ENCODE measurements at regions not wholly inside any gene's neighbourhood (a gene's known extent, or its start where the extent isn't known, plus 50 kb on each side); places are given as distances from the start of the nearest gene placed in this dataset.
"Not testable (repeated sequence)": the region's sequence is repeated elsewhere in the genome, so short reads cannot be mapped to it uniquely, and the experiment has no call there.

DNA sequence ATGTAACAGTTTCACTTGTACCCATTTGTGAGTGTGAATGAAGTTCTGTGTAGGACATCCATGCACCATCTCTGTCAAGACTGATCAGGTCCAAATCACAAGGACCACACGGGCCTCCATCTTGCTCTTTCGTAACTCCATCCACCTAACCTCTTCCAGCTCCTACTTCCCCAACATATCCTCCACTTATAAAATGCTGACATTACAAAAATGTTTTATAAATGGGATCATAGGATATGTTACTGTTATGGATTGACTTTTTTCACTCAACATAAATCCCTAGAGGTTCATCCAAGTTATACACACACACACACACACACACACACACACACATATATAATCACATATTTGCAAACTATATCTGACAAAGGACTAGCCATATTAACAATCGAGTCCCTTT is 476.8 kb downstream of the ZNF516 start:
- no peaks in the 10 kb centered on the region for H3K4me1 ChIP-seq
- TF ChIP-seq, protein P1, sequence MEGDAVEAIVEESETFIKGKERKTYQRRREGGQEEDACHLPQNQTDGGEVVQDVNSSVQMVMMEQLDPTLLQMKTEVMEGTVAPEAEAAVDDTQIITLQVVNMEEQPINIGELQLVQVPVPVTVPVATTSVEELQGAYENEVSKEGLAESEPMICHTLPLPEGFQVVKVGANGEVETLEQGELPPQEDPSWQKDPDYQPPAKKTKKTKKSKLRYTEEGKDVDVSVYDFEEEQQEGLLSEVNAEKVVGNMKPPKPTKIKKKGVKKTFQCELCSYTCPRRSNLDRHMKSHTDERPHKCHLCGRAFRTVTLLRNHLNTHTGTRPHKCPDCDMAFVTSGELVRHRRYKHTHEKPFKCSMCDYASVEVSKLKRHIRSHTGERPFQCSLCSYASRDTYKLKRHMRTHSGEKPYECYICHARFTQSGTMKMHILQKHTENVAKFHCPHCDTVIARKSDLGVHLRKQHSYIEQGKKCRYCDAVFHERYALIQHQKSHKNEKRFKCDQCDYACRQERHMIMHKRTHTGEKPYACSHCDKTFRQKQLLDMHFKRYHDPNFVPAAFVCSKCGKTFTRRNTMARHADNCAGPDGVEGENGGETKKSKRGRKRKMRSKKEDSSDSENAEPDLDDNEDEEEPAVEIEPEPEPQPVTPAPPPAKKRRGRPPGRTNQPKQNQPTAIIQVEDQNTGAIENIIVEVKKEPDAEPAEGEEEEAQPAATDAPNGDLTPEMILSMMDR (IDR thresholded peaks at IDR 0.05; ENCODE audit: low read depth, low read length), result no peak
- no peaks in the 10 kb centered on the region for H3K27me3 ChIP-seq
- no peak for DNase-seq
- H3K9me3 ChIP-seq, result no peaks in the 10 kb centered on the region
- H3K36me3 ChIP-seq, result no peaks in the 10 kb centered on the region
- H3K4me3 ChIP-seq (ENCODE audit: low read depth, low read length), result no peak overlapping the region

DNA sequence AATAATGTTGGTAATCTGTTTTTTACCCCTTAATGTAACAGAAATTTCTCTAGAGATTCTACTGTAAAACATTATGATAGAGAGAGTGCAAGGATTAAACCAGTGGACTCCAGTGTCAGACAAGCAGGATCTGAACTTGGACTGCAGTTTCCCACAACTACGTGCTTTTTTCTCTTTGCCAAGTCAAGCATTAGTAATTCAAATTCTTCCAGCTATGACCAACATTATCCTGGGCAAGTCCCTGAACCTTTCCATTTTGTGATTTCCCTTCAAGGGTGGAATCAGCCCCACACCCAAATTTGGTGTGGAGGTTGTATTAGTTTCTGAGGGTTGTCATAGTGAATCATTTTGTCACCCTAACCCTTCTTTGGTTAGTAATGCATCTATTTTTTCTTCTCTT is 482.0 kb downstream of the ZNF516 start:
- Histone ChIP-seq H3K4me1 (no peaks in the 10 kb centered on the region), H3K27me3 (no peaks in the 10 kb centered on the region), H3K4me3 (ENCODE audit: low read depth, low read length) (no peak overlapping the region), H3K36me3 (no peaks in the 10 kb centered on the region), H3K9me3 (no peaks in the 10 kb centered on the region)
- TF ChIP-seq, protein P1 (IDR thresholded peaks at IDR 0.05; ENCODE audit: low read depth, low read length), result no peak
- DNase-seq, result no peak

DNA sequence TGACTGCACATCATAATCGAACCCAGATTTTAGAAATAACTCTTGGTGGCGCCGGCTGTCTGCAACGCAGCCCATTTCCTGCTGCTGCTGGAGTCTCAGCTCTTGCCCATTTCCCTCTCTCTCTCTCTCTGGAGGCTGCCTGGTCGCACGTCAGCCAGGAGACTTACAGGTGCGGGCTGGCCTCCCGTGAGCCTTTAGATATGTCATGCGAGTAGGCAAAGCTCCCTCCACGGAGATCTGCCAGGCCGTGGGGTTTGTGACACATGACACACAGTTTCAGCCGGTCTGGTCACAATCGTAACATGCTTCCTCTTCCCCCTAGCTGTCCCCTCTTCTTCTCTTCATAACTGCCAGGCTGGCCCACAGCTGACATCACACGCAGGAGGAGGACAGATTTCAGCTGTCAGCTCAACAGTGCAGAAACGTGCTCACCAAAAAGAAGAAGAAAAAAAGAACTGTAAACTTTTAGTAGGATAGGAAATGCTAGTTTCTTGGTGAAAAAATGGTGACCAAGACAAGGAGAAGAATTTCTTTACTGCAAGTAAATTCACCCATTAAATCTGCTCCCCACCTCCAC is 489.3 kb downstream of the ZNF516 start:
- Histone ChIP-seq H3K4me1 (no peaks in the 10 kb centered on the region), H3K9me3 (no peaks in the 10 kb centered on the region), H3K4me3 (ENCODE audit: low read depth, low read length) (no peak overlapping the region), H3K27me3 (no peaks in the 10 kb centered on the region), H3K36me3 (no peaks in the 10 kb centered on the region)
- TF ChIP-seq, protein P1 (IDR thresholded peaks at IDR 0.05; ENCODE audit: low read depth, low read length), result no peak
- no peak for DNase-seq

DNA sequence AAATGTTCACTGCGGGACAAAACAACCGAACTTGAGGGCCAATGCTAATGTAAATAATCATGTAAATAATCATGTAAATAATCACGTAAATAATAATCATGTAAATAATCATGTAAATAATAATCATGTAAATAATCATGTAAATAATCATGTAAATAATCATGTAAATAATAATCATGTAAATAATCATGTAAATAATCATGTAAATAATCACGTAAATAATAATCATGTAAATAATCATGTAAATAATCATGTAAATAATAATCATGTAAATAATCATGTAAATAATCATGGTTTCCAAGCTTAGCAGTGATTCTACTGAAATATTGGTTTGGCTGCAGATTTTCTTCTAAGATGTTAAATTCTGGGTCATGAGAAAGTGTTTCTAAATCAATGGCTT is 507.1 kb downstream of the ZNF516 start:
- not testable (repeated sequence) for H3K4me3 ChIP-seq (ENCODE audit: low read depth, low read length); H3K9me3 ChIP-seq; H3K27me3 ChIP-seq; H3K36me3 ChIP-seq; DNase-seq; H3K4me1 ChIP-seq

DNA sequence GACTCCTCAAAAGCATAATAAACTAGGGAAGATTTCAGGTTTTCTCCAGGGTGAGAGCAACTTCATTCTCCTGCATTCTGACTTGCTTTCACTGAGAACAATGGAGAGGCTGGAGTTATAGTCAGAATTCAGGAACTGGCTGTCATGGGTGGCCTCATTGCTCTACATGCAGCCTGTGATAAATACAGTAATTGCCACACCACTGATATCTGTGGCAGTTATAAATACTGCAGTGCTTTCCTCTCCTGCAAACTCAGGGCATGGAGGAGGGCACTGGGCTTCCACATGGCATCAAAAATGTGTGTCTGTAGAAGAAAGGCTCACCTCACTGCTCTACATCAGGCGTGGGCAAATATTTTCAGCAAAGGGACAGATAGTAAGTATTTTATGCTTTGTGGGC is 510.2 kb downstream of the ZNF516 start:
- Histone ChIP-seq H3K4me3 (ENCODE audit: low read depth, low read length) (no peak overlapping the region), H3K27me3 (no peaks in the 10 kb centered on the region), H3K36me3 (no peaks in the 10 kb centered on the region), H3K9me3 (no peaks in the 10 kb centered on the region), H3K4me1 (no peaks in the 10 kb centered on the region)
- DNase-seq, result no peak
- TF ChIP-seq, protein P1 (IDR thresholded peaks at IDR 0.05; ENCODE audit: low read depth, low read length), result no peak

DNA sequence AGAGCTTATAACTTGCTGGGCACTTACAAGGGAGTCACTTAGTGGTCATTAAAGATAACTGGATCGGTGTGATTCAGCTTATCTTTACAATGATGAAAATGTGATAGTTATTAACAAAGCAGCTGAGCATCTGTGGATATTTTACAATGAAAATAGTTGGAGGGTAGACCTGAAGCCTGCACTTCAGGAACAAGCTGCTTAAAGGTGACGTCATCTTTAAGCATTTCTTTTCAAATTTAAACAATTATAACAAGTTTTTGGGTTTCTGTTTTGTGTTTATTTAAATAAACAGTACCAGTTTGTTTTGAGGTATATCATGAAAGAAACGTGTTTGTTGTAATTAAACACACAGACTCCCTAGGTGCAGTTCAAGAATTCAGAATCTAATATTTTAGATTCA is 513.9 kb downstream of the ZNF516 start:
- Histone ChIP-seq H3K27me3 (no peaks in the 10 kb centered on the region), H3K9me3 (no peaks in the 10 kb centered on the region), H3K36me3 (no peaks in the 10 kb centered on the region), H3K4me1 (no peaks in the 10 kb centered on the region), H3K4me3 (ENCODE audit: low read depth, low read length) (no peak overlapping the region)
- no peak for DNase-seq
- TF ChIP-seq, protein P1 (IDR thresholded peaks at IDR 0.05; ENCODE audit: low read depth, low read length), result no peak

DNA sequence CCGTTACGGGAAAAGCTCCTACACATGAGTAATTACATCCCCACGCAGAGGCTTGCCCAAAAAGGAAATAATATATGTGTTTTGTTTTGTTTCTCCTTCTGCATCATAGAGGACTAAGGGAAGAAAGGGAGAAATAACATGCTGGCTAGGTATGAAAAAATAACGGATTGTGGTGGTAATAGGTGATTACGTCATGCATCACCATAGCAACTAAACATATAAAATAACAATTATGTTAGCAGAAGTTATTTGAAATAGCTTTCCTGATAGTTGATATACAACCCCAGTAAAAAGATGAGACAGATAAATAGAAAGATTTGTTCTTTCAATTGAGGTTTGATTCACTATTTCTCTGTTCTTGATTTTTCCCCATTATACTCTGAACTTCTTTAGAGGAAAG is 518.0 kb downstream of the ZNF516 start:
- no peak overlapping the region for H3K4me3 ChIP-seq (ENCODE audit: low read depth, low read length)
- no peaks in the 10 kb centered on the region for H3K4me1 ChIP-seq
- H3K27me3 ChIP-seq, result no peaks in the 10 kb centered on the region
- no peaks in the 10 kb centered on the region for H3K9me3 ChIP-seq
- TF ChIP-seq, protein P1 (IDR thresholded peaks at IDR 0.05; ENCODE audit: low read depth, low read length), result no peak
- no peaks in the 10 kb centered on the region for H3K36me3 ChIP-seq
- DNase-seq, result no peak

All from BE2C (cell line).